Parathyroid adenoma (tissue), 2 donors: ENCODE measurements at regions not wholly inside any gene's neighbourhood (a gene's known extent, or its start where the extent isn't known, plus 50 kb on each side); places are given as distances from the start of the nearest gene placed in this dataset.

Experiments used
- H2AFZ ChIP-seq: fragments of 300-600 bp; sonication (generic); one replicate; pipeline ENCODE4 v1.7.0; 2017; ENCODE audit warnings: antibody characterized with exemption, mild to moderate bottlenecking
- H3K27ac ChIP-seq: fragments of 300-600 bp; sonication (generic); one replicate; pipeline ENCODE4 v1.7.0; 2017
- H3K27me3 ChIP-seq: fragments of 300-600 bp; sonication (generic); one replicate; pipeline ENCODE4 v1.7.0; 2017; ENCODE audit warnings: low read length; ENCODE audit not compliant: control insufficient read depth, insufficient read depth
- H3K36me3 ChIP-seq: fragments of 300-600 bp; sonication (generic); one replicate; pipeline ENCODE4 v1.7.0; 2017; ENCODE audit warnings: low read length; ENCODE audit not compliant: control insufficient read depth, insufficient read depth
- H3K4me1 ChIP-seq: fragments of 300-600 bp; sonication (generic); one replicate; pipeline ENCODE4 v1.7.0; 2017; ENCODE audit warnings: control low read depth
- H3K4me2 ChIP-seq: fragments of 300-600 bp; sonication (generic); one replicate; pipeline ENCODE4 v1.7.0; 2017; ENCODE audit warnings: low read length
- H3K4me3 ChIP-seq: fragments of 300-600 bp; sonication (generic); one replicate; pipeline ENCODE4 v1.7.0; 2017; ENCODE audit warnings: low read depth, low read length
- H3K79me2 ChIP-seq: fragments of 300-600 bp; sonication (generic); one replicate; pipeline ENCODE4 v1.7.0; 2017; ENCODE audit warnings: control low read depth
- H3K9ac ChIP-seq: fragments of 300-600 bp; sonication (generic); one replicate; pipeline ENCODE4 v1.7.0; 2017; ENCODE audit warnings: mild to moderate bottlenecking
- H3K9me3 ChIP-seq: fragments of 300-600 bp; sonication (generic); one replicate; pipeline ENCODE4 v1.7.0; 2017; ENCODE audit warnings: low read length; ENCODE audit not compliant: control insufficient read depth
- TF ChIP-seq, protein P1 (sequence below): fragments of 300-600 bp; sonication (generic); IDR thresholded peaks from one replicate; pipeline ENCODE4 v1.7.0; 2017; ENCODE audit warnings: antibody characterized with exemption, mild to moderate bottlenecking
- donor health status: primary hyperparathyroidism.

DNA sequence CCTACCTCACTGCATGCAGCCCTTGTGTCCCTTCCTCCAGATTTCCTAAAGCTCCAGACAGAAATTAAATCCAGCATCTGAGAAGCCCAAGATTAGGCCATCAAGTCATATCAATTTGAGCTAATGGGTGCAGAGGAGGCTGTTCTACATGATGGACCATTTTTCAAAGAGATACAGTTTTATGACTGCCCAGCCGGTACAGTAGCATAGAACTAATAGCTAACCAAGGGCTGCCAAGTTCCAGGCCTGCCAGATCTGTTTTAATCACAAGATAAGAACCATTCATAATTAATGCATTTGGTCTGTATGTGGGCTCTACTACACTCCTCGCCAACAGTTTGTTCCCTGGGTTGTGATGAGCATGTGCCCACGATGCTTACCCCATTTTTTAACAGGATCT is 64.9 kb downstream of the PABIR2 start:
- Histone ChIP-seq H3K9ac (no peak overlapping the region), H2AFZ (no peak overlapping the region), H3K27ac (no peak overlapping the region), H3K27me3 (no peaks in the 10 kb centered on the region), H3K79me2 (no peaks in the 10 kb centered on the region), H3K4me1 (peaks cover 3% of the 10 kb centered on the region), H3K4me3 (no peak overlapping the region), H3K9me3 (no peaks in the 10 kb centered on the region), H3K4me2 (no peak overlapping the region), H3K36me3 (no peaks in the 10 kb centered on the region)
- TF ChIP-seq, protein P1, sequence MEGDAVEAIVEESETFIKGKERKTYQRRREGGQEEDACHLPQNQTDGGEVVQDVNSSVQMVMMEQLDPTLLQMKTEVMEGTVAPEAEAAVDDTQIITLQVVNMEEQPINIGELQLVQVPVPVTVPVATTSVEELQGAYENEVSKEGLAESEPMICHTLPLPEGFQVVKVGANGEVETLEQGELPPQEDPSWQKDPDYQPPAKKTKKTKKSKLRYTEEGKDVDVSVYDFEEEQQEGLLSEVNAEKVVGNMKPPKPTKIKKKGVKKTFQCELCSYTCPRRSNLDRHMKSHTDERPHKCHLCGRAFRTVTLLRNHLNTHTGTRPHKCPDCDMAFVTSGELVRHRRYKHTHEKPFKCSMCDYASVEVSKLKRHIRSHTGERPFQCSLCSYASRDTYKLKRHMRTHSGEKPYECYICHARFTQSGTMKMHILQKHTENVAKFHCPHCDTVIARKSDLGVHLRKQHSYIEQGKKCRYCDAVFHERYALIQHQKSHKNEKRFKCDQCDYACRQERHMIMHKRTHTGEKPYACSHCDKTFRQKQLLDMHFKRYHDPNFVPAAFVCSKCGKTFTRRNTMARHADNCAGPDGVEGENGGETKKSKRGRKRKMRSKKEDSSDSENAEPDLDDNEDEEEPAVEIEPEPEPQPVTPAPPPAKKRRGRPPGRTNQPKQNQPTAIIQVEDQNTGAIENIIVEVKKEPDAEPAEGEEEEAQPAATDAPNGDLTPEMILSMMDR = no peak

DNA sequence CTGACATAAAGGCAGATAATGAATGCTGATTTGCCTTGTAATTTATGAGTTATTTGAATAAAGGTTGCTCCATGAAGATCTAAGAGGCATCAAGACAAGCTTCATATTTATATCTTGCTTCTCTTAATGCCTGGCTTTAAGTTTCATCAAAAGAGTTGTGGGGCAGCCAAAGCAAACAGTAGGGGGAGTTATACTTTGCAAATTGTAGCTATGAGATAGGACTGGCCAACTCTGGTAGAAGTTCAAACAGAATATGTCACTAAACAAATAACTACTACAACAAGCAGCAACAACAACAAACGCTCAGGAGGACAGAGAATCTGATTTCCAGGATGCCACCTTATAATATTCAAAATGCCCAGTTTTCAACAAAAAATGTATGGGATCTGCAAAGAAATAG is 69.1 kb upstream of the PLAC1 start:
- no peaks in the 10 kb centered on the region for H3K36me3 ChIP-seq
- no peaks in the 10 kb centered on the region for H3K4me1 ChIP-seq
- H3K9ac ChIP-seq = no peak overlapping the region
- no peak overlapping the region for H2AFZ ChIP-seq
- no peaks in the 10 kb centered on the region for H3K9me3 ChIP-seq
- no peak overlapping the region for H3K27ac ChIP-seq
- TF ChIP-seq, protein P1 = no peak
- no peaks in the 10 kb centered on the region for H3K27me3 ChIP-seq
- H3K4me2 ChIP-seq = no peak overlapping the region
- H3K4me3 ChIP-seq = no peak overlapping the region
- no peaks in the 10 kb centered on the region for H3K79me2 ChIP-seq

DNA sequence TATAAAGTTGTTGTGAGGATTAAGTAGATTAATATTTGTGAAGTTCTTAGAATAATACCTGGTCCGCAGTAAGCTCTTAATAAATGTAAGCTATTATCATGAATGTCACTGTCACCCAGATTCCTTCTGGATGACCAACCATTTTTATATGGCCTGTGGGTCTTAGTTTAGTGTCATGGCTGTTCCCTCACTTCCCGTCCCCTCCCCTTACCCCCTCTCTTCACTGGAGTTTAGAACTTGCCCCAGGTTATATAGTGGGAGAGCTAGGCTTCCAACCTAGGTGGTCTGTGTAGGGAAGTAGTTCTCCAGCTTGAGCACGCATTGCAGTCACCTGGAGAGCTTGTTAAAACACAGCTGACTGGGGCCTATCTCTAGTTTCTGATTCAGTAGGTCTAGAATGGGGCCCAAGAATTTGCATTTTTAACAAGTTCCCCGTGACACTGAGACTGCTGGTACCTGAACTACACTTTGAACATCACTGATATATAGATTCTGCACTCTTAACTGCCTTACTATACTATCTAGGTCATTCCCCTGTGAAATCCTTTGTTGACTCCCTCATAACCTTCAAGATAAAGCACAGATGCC is 66.9 kb upstream of the PLAC1 start:
- Histone ChIP-seq H3K36me3 (no peaks in the 10 kb centered on the region), H3K4me2 (no peak overlapping the region), H3K27ac (no peak overlapping the region), H3K79me2 (no peaks in the 10 kb centered on the region), H2AFZ (no peak overlapping the region), H3K4me3 (no peak overlapping the region), H3K27me3 (no peaks in the 10 kb centered on the region), H3K9ac (no peak overlapping the region), H3K9me3 (no peaks in the 10 kb centered on the region), H3K4me1 (no peaks in the 10 kb centered on the region)
- TF ChIP-seq, protein P1 = no peak

DNA sequence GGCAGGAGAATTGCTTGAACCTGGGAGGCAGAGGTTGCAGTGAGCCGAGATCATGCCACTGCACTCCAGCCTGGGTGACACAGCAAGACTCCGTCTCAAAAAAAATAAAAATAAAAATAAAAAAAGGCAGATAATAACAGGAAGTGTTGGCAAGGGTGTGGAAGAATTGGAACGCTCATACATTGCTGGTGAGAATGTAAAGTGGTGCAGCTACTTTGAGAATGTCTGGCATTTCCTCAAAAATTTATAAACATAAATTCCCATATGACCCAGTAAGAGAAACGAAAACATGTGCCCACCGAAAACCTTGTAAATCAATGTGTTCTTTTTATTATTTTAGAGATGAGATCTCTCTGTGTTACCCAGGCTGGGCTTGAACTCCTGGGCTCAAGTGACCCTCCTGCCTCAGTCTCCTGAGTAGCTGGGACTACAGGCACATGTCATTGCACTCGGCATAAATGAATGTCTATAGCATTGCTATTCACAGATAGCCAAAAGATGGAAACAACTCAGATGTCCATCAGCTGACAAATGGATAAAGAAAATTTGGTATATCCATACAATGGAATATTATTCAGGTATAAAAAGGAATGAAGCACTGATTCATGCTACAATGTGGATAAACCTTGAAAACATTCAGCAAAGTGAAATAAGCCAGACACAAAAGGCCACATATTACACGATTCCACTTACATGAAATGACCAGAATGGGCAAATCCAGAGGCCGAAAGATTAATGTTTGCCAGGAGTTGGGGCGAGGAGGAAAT is 63.7 kb upstream of the PLAC1 start:
- TF ChIP-seq, protein P1 = no peak
- Histone ChIP-seq H3K4me2 (no peak overlapping the region), H3K36me3 (no peaks in the 10 kb centered on the region), H3K9me3 (no peaks in the 10 kb centered on the region), H3K27ac (no peak overlapping the region), H3K9ac (no peak overlapping the region), H2AFZ (no peak overlapping the region), H3K79me2 (no peaks in the 10 kb centered on the region), H3K27me3 (no peaks in the 10 kb centered on the region), H3K4me1 (no peaks in the 10 kb centered on the region), H3K4me3 (no peak overlapping the region)

DNA sequence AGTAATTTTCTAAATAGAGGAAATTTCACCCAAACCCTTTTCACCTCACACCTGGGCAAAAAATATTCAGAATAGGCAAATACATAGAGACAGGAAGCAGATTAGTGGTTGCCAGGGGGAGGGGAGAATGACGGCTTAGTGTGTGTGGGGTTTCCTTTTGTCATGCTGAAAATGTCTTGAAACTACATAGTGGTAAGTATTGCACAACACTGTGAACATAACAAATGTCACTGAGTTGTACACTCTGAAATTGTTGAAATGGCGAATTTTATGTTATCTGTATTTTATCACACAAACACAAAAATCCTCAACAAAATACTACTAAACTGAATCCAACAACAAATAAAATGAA is 60.7 kb upstream of the PLAC1 start:
- Histone ChIP-seq H3K27ac (no peak overlapping the region), H3K4me3 (no peak overlapping the region)
- TF ChIP-seq, protein P1 = no peak

More for the DNA sequence above, 60.7 kb upstream of the PLAC1 start:
- H3K36me3 ChIP-seq = no peaks in the 10 kb centered on the region
- H3K9me3 ChIP-seq = no peaks in the 10 kb centered on the region
- no peak overlapping the region for H2AFZ ChIP-seq
- H3K79me2 ChIP-seq = no peaks in the 10 kb centered on the region
- no peaks in the 10 kb centered on the region for H3K27me3 ChIP-seq
- H3K9ac ChIP-seq = no peak overlapping the region
- no peaks in the 10 kb centered on the region for H3K4me1 ChIP-seq
- H3K4me2 ChIP-seq = no peak overlapping the region
